ENCODE measurements at regions not wholly inside any gene's neighbourhood (a gene's known extent, or its start where the extent isn't known, plus 50 kb on each side); places are given as distances from the start of the nearest gene placed in this dataset.
"Not testable (repeated sequence)": the region's sequence is repeated elsewhere in the genome, so short reads cannot be mapped to it uniquely, and the experiment has no call there.

- Histone ChIP-seq H3K27me3 (peaks cover 69% of the 10 kb centered on the region), H3K9ac (no peak overlapping the region), H3K27ac (no peak overlapping the region), H3K4me2 (no peak overlapping the region), H3K4me1 (no peaks in the 10 kb centered on the region), H3K9me3 (no peaks in the 10 kb centered on the region), H3K4me3 (no peak overlapping the region), H4K20me1 (no peaks in the 10 kb centered on the region; the same call in 1 of the 2 replicates), H3K36me3 (no peaks in the 10 kb centered on the region)
- no peak for TF ChIP-seq Cebpa-rat (IDR thresholded peaks at IDR 0.05)
Measured at GRCh38 chrX:26581091-26581490, 365.1 kb downstream of the MAGEB5 start.

DNA sequence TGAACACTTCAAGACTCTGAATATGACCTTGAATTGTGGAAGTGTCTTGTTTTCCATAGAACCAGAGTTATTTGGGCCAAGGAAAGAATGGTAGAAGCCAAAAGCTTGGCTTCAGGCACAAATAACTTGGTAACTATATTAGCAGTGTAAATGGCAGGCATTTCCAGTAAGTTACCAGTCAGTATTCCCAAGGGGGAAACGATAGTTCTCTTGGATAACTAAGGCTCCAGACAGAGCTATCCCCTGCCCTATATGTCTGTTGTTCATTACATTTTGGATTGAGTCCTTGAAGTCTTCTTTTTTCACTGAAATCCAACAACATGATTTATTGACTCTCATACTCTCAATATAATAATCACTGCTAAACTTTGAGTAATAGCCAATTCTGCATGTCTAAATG is 364.1 kb downstream of the MAGEB5 start:
- H3K9ac ChIP-seq = no peak overlapping the region
- no peaks in the 10 kb centered on the region for H3K4me1 ChIP-seq
- no peak overlapping the region for H3K4me2 ChIP-seq
- no peak overlapping the region for H3K4me3 ChIP-seq
- H3K36me3 ChIP-seq = no peaks in the 10 kb centered on the region
- H4K20me1 ChIP-seq = no peaks in the 10 kb centered on the region; the same call in 1 of the 2 replicates
- H3K27me3 ChIP-seq = peaks cover 70% of the 10 kb centered on the region
- no peaks in the 10 kb centered on the region for H3K9me3 ChIP-seq
- H3K27ac ChIP-seq = no peak overlapping the region
- TF ChIP-seq Cebpa-rat (IDR thresholded peaks at IDR 0.05) = no peak

- Histone ChIP-seq H3K4me3 (no peak overlapping the region), H3K9ac (no peak overlapping the region), H3K4me2 (no peak overlapping the region), H3K9me3 (no peaks in the 10 kb centered on the region), H3K4me1 (no peaks in the 10 kb centered on the region), H3K27ac (no peak overlapping the region), H3K36me3 (no peaks in the 10 kb centered on the region), H3K27me3 (peaks cover 72% of the 10 kb centered on the region), H4K20me1 (no peaks in the 10 kb centered on the region; the same call in 1 of the 2 replicates)
- TF ChIP-seq Cebpa-rat (IDR thresholded peaks at IDR 0.05) = no peak
Measured at GRCh38 chrX:26574234-26574633, 358.3 kb downstream of the MAGEB5 start.

GRCh38 chrX:26562156-26562555 is 346.2 kb downstream of the MAGEB5 start:
- Histone ChIP-seq H3K27me3 (peaks cover 73% of the 10 kb centered on the region), H3K4me3 (no peak overlapping the region), H4K20me1 (peaks cover 14% of the 10 kb centered on the region; the same call in 1 of the 2 replicates), H3K36me3 (no peaks in the 10 kb centered on the region), H3K4me2 (no peak overlapping the region), H3K9me3 (no peaks in the 10 kb centered on the region), H3K9ac (no peak overlapping the region), H3K4me1 (no peaks in the 10 kb centered on the region), H3K27ac (no peak overlapping the region)
- no peak for TF ChIP-seq Cebpa-rat (IDR thresholded peaks at IDR 0.05)

DNA sequence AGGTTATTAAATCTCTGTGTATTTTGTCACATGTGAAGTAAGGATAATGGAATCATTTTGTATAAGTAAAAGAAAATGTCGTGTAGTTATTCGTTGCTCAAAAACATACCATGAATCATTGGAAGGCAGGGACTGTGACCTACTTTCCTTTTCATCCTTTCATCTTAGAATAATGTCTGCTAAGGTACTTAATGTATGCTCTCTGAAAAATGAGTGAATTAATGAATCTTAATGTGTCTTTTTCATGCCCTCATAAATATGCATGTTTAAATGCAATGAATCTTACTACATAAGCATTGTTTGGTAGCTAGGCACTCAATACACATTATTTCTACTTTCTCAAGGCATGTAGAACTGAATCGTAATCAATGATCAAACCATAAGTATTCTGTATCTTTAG is 343.9 kb downstream of the MAGEB5 start:
- Histone ChIP-seq H3K4me1 (no peaks in the 10 kb centered on the region), H3K27me3 (peaks cover 72% of the 10 kb centered on the region), H3K9me3 (peaks cover 3% of the 10 kb centered on the region; the same call in 1 of the 2 replicates), H4K20me1 (peaks cover 14% of the 10 kb centered on the region; the same call in 1 of the 2 replicates), H3K36me3 (no peaks in the 10 kb centered on the region), H3K27ac (no peak overlapping the region), H3K4me2 (no peak overlapping the region), H3K9ac (no peak overlapping the region), H3K4me3 (no peak overlapping the region)
- no peak for TF ChIP-seq Cebpa-rat (IDR thresholded peaks at IDR 0.05)

DNA sequence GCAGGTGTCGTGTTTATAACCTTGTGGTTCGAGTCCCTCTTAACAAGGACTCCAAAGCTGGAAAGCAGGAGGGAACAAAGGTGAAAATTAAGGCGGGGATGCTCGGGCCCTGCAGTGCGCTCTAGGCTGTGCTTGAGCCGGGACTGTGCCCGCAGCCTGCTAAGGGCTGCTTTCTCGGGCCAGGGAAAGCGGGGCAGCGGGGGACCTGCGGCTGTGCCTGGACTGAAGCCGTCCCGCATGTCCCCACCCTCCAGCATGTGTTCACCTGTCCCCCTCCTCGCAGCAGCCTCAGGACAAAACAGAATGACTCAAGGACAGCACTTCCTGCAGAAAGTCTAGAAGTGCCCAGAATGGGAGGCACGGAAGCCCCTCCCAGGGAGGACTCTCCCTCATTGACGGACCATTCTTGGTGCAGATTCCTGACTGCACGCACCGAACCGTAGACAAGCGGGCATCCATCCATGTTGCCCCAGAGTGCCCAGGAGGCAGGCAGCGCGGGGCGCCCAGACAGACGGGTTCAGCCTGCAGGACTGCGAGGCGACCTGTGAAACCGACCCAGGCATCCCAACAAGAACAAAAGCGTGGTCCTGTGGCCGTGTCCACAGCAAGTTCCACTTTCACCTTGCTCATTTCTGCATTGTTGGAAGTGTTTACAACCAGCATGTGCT is 342.9 kb downstream of the MAGEB5 start:
- Histone ChIP-seq H3K4me2 (no peak overlapping the region), H3K9me3 (peaks cover 3% of the 10 kb centered on the region; the same call in 1 of the 2 replicates), H3K4me1 (no peaks in the 10 kb centered on the region), H3K27ac (no peak overlapping the region), H4K20me1 (peaks cover 14% of the 10 kb centered on the region; the same call in 1 of the 2 replicates), H3K4me3 (no peak overlapping the region), H3K9ac (no peak overlapping the region), H3K36me3 (no peaks in the 10 kb centered on the region), H3K27me3 (peaks cover 64% of the 10 kb centered on the region)
- TF ChIP-seq Cebpa-rat (IDR thresholded peaks at IDR 0.05) = no peak

GRCh38 chrX:26557691-26558321 is 341.8 kb downstream of the MAGEB5 start:
- peaks cover 14% of the 10 kb centered on the region; the same call in 1 of the 2 replicates for H4K20me1 ChIP-seq
- no peak overlapping the region for H3K4me3 ChIP-seq
- peaks cover 6% of the 10 kb centered on the region for H3K9me3 ChIP-seq
- no peak overlapping the region for H3K4me2 ChIP-seq
- H3K27me3 ChIP-seq = peaks cover 63% of the 10 kb centered on the region
- no peaks in the 10 kb centered on the region for H3K4me1 ChIP-seq
- no peak overlapping the region for H3K9ac ChIP-seq
- H3K27ac ChIP-seq = no peak overlapping the region
- no peak for TF ChIP-seq Cebpa-rat (IDR thresholded peaks at IDR 0.05)
- no peaks in the 10 kb centered on the region for H3K36me3 ChIP-seq

- not testable (repeated sequence) for H3K4me3 ChIP-seq, H3K4me2 ChIP-seq, H3K4me1 ChIP-seq, H3K27ac ChIP-seq, H3K9me3 ChIP-seq, H3K36me3 ChIP-seq, H3K9ac ChIP-seq, H4K20me1 ChIP-seq
- H3K27me3 ChIP-seq = peaks cover 57% of the 10 kb centered on the region
Measured at GRCh38 chrX:26525768-26526167, 309.8 kb downstream of the MAGEB5 start.

- Histone ChIP-seq H3K9me3 (no peaks in the 10 kb centered on the region; the same call in 1 of the 2 replicates), H3K4me2 (no peak overlapping the region), H3K4me3 (no peak overlapping the region), H3K27ac (no peak overlapping the region), H3K4me1 (no peaks in the 10 kb centered on the region), H4K20me1 (no peaks in the 10 kb centered on the region), H3K9ac (no peak overlapping the region), H3K36me3 (no peaks in the 10 kb centered on the region), H3K27me3 (peaks cover 55% of the 10 kb centered on the region)
- TF ChIP-seq Cebpa-rat (IDR thresholded peaks at IDR 0.05) = no peak
Measured at GRCh38 chrX:26522501-26522900, 306.5 kb downstream of the MAGEB5 start.

DNA sequence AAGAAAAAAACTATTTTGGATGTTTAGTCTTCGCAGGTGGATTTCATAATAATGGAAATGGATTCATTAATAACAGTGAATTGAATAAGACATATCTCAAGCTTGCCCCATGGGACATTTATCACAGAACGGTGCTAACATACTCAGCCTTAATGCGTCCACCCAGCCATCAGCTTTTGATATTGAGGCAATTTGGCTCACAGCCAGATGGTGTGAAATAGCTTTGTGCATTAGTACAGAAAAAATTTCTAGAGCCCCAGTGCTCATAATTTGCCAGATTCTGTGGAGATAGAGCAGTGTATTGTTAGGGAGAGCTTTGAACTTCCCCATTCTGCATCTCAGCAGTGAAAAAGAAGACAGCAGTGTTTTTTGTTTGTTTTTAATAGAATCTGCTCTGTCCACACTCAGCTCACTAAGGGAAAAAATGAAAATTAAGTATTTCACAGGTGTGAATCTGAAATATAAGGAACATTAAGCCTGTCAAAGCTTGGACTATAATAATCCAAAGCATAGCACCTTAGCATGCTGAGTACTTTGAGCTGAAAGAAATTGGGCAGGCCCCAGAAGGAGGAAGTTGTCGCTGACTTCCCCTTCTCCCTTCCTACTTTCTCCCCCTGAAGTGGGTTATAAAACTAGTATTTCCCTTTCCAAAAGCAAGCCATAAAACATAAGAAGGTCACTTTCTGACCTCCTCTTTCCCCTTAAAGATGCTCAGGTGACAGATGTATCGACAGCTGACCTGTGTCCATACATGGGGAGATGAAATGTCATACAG is 295.8 kb downstream of the MAGEB5 start:
- peaks cover 71% of the 10 kb centered on the region for H3K27me3 ChIP-seq
- no peaks in the 10 kb centered on the region for H3K36me3 ChIP-seq
- H3K9ac ChIP-seq = no peak overlapping the region
- H3K4me3 ChIP-seq = no peak overlapping the region
- no peaks in the 10 kb centered on the region for H3K9me3 ChIP-seq
- no peak for TF ChIP-seq Cebpa-rat (IDR thresholded peaks at IDR 0.05)
- no peak overlapping the region for H3K4me2 ChIP-seq
- H3K27ac ChIP-seq = no peak overlapping the region
- H4K20me1 ChIP-seq = no peaks in the 10 kb centered on the region; the same call in 1 of the 2 replicates
- no peaks in the 10 kb centered on the region; the same call in 1 of the 2 replicates for H3K4me1 ChIP-seq

Data from BLaER1 (cell line).